ENCODE measurements at regions not wholly inside any gene's neighbourhood (a gene's known extent, or its start where the extent isn't known, plus 50 kb on each side); places are given as distances from the start of the nearest gene placed in this dataset.
"Not testable (repeated sequence)": the region's sequence is repeated elsewhere in the genome, so short reads cannot be mapped to it uniquely, and the experiment has no call there.

DNA sequence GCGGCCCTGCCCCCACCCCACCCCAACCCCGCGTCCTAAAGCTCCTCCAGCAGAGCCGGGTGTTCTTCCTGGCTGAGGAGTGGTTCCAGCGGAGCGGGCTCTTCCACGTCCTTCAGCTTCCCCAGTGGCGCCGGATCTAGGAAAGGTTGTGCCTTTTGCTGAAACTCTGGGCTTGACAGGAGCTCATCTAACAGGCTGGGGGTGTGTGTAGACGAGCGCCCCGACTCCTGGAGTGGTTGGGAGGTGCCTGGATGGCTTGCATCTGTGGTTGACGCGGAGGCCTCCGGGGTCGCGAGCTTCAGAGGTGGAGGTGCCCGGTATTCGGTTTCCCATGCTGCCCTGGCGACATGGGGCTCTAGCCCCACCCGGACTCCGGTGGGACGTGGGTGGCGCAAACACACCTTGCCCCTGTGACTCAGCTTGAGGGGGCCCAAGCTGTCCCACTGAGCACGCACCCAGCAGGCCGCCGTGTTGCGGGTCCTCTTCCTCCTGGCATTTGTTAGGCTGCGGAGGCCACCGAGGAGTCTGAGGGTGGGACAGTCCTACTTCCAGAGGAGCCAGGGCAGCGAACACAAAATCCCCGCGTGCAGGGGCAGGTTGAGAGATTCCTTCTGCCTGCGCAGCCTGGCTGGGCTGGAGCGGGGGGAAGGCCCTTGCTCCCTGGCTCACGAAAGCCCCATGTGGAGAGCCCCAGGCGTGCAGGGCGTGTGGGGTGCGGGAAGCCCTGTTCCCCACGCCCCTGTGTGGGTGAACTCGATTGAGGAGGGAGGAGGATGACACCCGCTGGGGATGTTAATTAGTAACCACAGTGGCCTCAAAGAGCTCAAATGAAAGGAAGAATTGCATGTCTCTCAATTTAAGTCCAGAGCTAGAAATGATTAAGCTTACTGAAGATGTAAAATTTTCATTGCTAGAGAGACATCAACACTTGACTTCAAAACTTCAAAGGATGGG, 3921.7 kb upstream of the OR11H1 start:
- H3K27me3 ChIP-seq (ENCODE audit: control insufficient read depth in 1 of 2, insufficient read depth in 2 of 2, low read length in 2 of 2); H3K4me3 ChIP-seq (ENCODE audit: low read depth in 1 of 2, low read length in 2 of 2); H3K36me3 ChIP-seq (ENCODE audit: control insufficient read depth in 1 of 2, insufficient read depth in 2 of 2, low read length in 2 of 2); H3K27ac ChIP-seq (ENCODE audit: low read depth, low read length); H3K9ac ChIP-seq (ENCODE audit: low read depth in 1 of 2, low read length in 2 of 2); H3K4me1 ChIP-seq (ENCODE audit: control insufficient read depth in 1 of 2, insufficient read depth in 2 of 2, low read length in 2 of 2): not testable (repeated sequence)
- peaks cover 25 to 36% of the 10 kb centered on the region in 2 donors for H3K9me3 ChIP-seq (ENCODE audit: control insufficient read depth in 1 of 2, low read length in 2 of 2)

DNA sequence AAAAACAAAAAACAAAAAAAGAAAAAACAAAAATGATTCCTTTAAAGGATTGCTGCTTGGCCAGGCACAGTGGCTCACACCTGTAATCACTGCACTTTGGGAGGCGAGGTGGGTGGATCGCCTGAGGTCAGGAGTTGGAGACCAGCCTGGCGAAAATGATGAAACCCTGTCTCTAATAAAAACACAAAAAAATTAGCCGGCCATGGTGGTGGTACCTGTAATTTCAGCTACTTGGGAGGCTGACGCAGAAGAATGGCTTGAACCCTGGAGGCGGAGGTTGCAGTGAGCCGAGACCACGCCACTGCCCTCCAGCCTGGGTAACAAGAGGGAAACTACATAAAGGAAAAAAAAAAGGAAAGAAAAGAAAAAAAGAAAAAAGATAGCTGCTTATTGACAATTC, 3920.8 kb upstream of the OR11H1 start:
- H3K36me3 ChIP-seq (ENCODE audit: control insufficient read depth in 1 of 2, insufficient read depth in 2 of 2, low read length in 2 of 2): not testable (repeated sequence)

DNA sequence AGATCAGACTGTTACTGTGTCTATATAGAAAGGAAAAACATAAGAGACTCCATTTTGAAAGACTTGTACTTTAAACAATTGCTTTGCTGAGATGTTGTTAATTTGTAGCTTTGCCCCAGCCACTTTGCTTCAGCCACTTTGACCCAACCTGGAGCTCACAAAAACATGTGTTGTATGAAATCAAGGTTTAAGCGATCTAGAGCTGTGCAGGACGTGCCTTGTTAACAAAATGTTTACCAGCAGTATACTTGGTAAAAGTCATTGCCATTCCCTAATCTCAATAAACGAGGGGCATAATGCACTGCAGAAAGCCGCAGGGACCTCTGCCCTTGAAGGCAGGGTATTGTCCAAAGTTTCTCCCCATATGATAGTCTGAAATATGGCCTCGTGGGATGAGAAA, 3919.5 kb upstream of the OR11H1 start:
- not testable (repeated sequence) for H3K27ac ChIP-seq (ENCODE audit: low read depth, low read length); H3K4me3 ChIP-seq (ENCODE audit: low read depth in 1 of 2, low read length in 2 of 2); H3K27me3 ChIP-seq (ENCODE audit: control insufficient read depth in 1 of 2, insufficient read depth in 2 of 2, low read length in 2 of 2); H3K36me3 ChIP-seq (ENCODE audit: control insufficient read depth in 1 of 2, insufficient read depth in 2 of 2, low read length in 2 of 2); H3K9ac ChIP-seq (ENCODE audit: low read depth in 1 of 2, low read length in 2 of 2); H3K4me1 ChIP-seq (ENCODE audit: control insufficient read depth in 1 of 2, insufficient read depth in 2 of 2, low read length in 2 of 2)
- peaks cover 27 to 46% of the 10 kb centered on the region in 2 donors for H3K9me3 ChIP-seq (ENCODE audit: control insufficient read depth in 1 of 2, low read length in 2 of 2)

More for the DNA sequence above, 3920.8 kb upstream of the OR11H1 start:
- H3K9me3 ChIP-seq (ENCODE audit: control insufficient read depth in 1 of 2, low read length in 2 of 2): peaks cover 27 to 41% of the 10 kb centered on the region in 2 donors
- not testable (repeated sequence) for H3K4me1 ChIP-seq (ENCODE audit: control insufficient read depth in 1 of 2, insufficient read depth in 2 of 2, low read length in 2 of 2); H3K4me3 ChIP-seq (ENCODE audit: low read depth in 1 of 2, low read length in 2 of 2); H3K27me3 ChIP-seq (ENCODE audit: control insufficient read depth in 1 of 2, insufficient read depth in 2 of 2, low read length in 2 of 2); H3K9ac ChIP-seq (ENCODE audit: low read depth in 1 of 2, low read length in 2 of 2); H3K27ac ChIP-seq (ENCODE audit: low read depth, low read length)

DNA sequence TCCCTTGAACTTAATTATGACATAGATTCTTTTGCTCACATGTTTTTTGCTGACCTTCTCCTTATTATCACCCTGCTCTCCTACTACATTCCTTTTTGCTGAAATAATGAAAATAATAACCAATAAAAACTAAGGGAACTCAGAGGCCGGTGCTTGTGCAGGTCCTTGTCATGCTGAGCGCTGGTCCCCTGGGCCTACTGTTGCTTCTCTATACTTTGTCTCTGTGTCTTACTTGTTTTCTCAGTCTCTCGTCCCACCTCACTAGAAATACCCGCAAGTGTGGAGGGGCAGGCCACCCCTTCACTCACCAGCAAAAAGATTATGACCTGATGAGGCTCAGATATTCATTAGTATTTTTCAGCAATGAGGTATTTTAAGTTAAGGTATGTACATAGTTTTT, 3918.8 kb upstream of the OR11H1 start:
- not testable (repeated sequence) for H3K36me3 ChIP-seq (ENCODE audit: control insufficient read depth in 1 of 2, insufficient read depth in 2 of 2, low read length in 2 of 2); H3K27me3 ChIP-seq (ENCODE audit: control insufficient read depth in 1 of 2, insufficient read depth in 2 of 2, low read length in 2 of 2); H3K27ac ChIP-seq (ENCODE audit: low read depth, low read length); H3K4me3 ChIP-seq (ENCODE audit: low read depth in 1 of 2, low read length in 2 of 2); H3K9ac ChIP-seq (ENCODE audit: low read depth in 1 of 2, low read length in 2 of 2); H3K4me1 ChIP-seq (ENCODE audit: control insufficient read depth in 1 of 2, insufficient read depth in 2 of 2, low read length in 2 of 2)
- peaks cover 31 to 50% of the 10 kb centered on the region in 2 donors for H3K9me3 ChIP-seq (ENCODE audit: control insufficient read depth in 1 of 2, low read length in 2 of 2)

DNA sequence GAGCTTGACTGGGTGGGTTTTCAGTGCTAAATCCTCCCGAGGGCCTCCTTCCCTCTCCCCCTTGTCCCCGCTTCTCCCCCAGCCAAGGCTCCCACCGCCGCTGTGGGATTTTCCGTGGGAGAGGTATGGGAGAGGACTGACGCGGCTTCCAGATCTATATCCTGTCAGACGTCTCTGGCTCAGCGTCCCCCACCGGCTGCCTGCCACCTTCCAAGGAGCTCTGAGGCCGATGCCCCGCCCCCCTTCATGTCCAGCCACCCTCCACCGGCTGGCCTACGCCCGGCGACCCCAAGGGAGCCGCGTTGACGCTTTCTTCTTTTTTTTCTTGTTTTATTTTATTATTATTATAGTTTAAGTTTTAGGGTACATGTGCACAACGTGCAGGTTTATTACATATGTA, 3916.7 kb upstream of the OR11H1 start:
- H3K27me3 ChIP-seq (ENCODE audit: control insufficient read depth in 1 of 2, insufficient read depth in 2 of 2, low read length in 2 of 2); H3K36me3 ChIP-seq (ENCODE audit: control insufficient read depth in 1 of 2, insufficient read depth in 2 of 2, low read length in 2 of 2); H3K4me1 ChIP-seq (ENCODE audit: control insufficient read depth in 1 of 2, insufficient read depth in 2 of 2, low read length in 2 of 2); H3K4me3 ChIP-seq (ENCODE audit: low read depth in 1 of 2, low read length in 2 of 2); H3K27ac ChIP-seq (ENCODE audit: low read depth, low read length); H3K9ac ChIP-seq (ENCODE audit: low read depth in 1 of 2, low read length in 2 of 2): not testable (repeated sequence)
- H3K9me3 ChIP-seq (ENCODE audit: control insufficient read depth in 1 of 2, low read length in 2 of 2): peaks cover 25 to 38% of the 10 kb centered on the region in 2 donors

DNA sequence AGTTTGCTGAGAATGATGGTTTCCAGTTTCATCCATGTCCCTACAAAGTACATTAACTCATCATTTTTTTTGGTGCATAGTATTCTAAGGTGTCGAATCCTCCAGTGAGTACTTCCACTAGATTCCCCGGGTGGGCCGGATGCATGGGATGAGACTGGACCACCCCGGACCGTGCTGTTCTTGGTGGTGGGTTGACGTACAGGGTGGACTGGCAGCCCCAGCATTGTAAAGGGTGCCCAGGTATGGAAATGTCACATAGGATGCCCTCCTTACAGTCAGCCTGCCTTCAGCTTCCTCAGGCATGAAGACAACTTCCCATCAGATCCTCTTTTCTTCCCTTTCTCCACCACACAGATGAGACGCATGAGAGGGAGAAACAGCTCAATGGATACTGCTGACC, 3916.1 kb upstream of the OR11H1 start:
- H3K36me3 ChIP-seq (ENCODE audit: control insufficient read depth in 1 of 2, insufficient read depth in 2 of 2, low read length in 2 of 2); H3K27me3 ChIP-seq (ENCODE audit: control insufficient read depth in 1 of 2, insufficient read depth in 2 of 2, low read length in 2 of 2); H3K27ac ChIP-seq (ENCODE audit: low read depth, low read length); H3K9ac ChIP-seq (ENCODE audit: low read depth in 1 of 2, low read length in 2 of 2); H3K4me3 ChIP-seq (ENCODE audit: low read depth in 1 of 2, low read length in 2 of 2); H3K4me1 ChIP-seq (ENCODE audit: control insufficient read depth in 1 of 2, insufficient read depth in 2 of 2, low read length in 2 of 2): not testable (repeated sequence)
- peaks cover 23 to 35% of the 10 kb centered on the region in 2 donors for H3K9me3 ChIP-seq (ENCODE audit: control insufficient read depth in 1 of 2, low read length in 2 of 2)

DNA sequence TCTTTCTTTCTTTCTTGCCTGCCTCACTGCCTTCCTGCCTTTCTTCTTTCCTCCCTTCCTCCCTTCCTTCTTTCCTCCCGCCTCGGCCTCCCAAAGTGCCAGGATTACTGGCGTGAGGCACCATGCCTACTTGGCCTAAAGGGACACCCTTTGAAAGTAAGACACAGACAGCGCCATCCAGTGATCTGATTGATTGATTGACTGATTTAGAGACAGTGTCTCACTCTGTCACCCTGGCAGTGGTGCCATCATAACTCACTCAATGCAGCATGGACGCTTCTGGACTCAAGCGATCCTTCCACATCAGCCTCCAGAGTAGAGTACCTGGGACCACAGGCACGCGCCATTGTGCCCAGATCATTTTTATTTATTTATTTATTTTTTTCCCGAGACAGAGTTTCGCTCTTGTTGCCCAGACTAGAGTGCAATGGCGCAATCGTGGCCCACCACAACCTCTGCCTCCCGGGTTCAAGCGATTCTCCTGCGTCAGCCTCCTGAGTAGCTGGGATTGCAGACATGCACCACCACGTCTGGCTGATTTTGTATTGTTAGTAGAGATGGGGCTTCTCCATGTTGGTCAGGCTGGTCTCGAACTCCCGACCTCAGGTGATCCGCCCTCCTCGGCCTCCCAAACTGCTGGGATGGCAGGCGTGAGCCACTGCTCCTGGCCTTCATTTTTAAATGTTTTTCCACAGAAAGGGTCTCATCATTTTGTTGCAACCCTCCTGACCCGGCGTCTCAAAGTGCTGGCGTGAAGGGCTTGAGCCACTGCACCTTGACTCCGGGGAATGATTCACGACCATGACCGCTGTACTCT, 3914.7 kb upstream of the OR11H1 start:
- not testable (repeated sequence) for H3K36me3 ChIP-seq (ENCODE audit: control insufficient read depth in 1 of 2, insufficient read depth in 2 of 2, low read length in 2 of 2); H3K9ac ChIP-seq (ENCODE audit: low read depth in 1 of 2, low read length in 2 of 2); H3K4me1 ChIP-seq (ENCODE audit: control insufficient read depth in 1 of 2, insufficient read depth in 2 of 2, low read length in 2 of 2); H3K27ac ChIP-seq (ENCODE audit: low read depth, low read length); H3K27me3 ChIP-seq (ENCODE audit: control insufficient read depth in 1 of 2, insufficient read depth in 2 of 2, low read length in 2 of 2); H3K4me3 ChIP-seq (ENCODE audit: low read depth in 1 of 2, low read length in 2 of 2)
- peaks cover 32 to 36% of the 10 kb centered on the region in 2 donors for H3K9me3 ChIP-seq (ENCODE audit: control insufficient read depth in 1 of 2, low read length in 2 of 2)

DNA sequence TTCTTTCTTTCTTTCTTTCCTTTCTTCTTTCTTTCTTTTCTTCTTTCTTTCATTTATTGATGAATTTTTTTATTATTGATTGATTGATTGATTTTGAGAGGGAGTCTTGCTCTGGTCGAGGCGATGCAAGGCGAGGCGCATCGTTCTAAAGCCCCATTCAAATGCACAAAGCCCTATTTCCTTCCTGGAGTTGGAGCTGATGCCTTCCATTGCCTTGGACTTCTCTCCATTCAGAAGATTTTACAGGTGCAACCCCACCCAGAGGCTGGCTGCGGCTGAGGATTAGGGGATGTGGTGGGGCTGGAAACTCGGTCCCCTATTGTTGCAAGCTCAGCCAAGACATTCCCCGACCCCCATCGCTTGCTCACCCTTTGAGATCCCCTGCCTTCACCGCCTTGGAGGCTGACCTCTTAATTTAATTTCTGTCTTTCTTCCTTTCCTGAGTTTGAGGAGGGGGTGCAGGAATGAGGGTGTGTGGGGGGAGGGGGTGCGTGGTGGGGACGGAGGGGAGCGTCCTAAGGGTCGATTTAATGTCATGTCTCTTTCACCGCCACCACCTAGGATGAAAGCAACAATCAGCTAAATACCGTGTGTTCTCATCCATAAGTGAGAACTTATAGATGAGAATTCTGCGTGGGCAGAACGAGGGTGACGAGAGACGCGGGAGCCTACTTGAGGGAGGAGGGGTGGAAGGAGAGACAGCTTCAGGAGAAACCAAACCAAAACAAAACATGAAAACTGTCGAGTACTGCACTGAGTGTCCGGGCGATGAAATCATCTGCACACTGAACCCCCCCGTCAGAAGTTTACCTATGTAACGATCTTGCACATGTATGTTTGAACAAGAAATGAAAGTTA, 3913.9 kb upstream of the OR11H1 start:
- Histone ChIP-seq H3K4me3 (ENCODE audit: low read depth in 1 of 2, low read length in 2 of 2) (no peak overlapping the region), H3K9ac (ENCODE audit: low read depth in 1 of 2, low read length in 2 of 2) (no peak overlapping the region), H3K27me3 (ENCODE audit: control insufficient read depth in 1 of 2, insufficient read depth in 2 of 2, low read length in 2 of 2) (no peaks in the 10 kb centered on the region), H3K36me3 (ENCODE audit: control insufficient read depth in 1 of 2, insufficient read depth in 2 of 2, low read length in 2 of 2) (no peaks in the 10 kb centered on the region), H3K27ac (ENCODE audit: low read depth, low read length) (no peak overlapping the region), H3K9me3 (ENCODE audit: control insufficient read depth in 1 of 2, low read length in 2 of 2) (peaks cover 32 to 38% of the 10 kb centered on the region in 2 donors), H3K4me1 (ENCODE audit: control insufficient read depth in 1 of 2, insufficient read depth in 2 of 2, low read length in 2 of 2) (no peaks in the 10 kb centered on the region)

DNA sequence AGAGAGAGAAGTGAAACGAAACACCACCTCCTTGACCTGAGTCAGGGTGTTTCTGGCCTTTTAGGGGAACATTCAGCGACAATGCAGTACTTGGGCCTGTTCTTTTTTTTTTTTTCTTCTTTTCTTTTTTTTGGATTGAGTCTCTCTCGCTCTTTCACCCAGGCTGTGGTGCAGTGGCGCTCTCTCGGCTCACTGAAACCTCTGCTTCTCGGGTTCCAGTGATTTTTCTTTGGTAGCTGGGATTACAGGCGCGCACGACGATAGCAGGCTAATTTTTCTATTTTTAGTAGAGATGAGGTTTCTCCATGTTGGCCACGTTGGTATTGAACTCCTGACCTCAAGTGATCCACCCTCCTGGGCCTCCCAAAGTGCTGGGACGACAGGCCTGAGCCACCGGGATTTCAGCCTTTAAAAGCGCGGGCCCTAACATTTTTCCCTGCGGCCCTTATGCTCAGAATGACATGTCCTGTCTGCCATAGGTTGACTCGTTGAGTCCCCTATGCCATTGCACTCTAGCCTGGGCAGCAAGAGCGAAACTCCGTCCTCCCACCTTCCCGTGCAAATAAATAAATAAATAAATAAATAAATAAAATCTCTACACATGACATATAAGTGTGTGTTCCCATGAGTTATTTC, 3913.1 kb upstream of the OR11H1 start:
- not testable (repeated sequence) for H3K4me3 ChIP-seq (ENCODE audit: low read depth in 1 of 2, low read length in 2 of 2); H3K27me3 ChIP-seq (ENCODE audit: control insufficient read depth in 1 of 2, insufficient read depth in 2 of 2, low read length in 2 of 2); H3K36me3 ChIP-seq (ENCODE audit: control insufficient read depth in 1 of 2, insufficient read depth in 2 of 2, low read length in 2 of 2); H3K4me1 ChIP-seq (ENCODE audit: control insufficient read depth in 1 of 2, insufficient read depth in 2 of 2, low read length in 2 of 2); H3K27ac ChIP-seq (ENCODE audit: low read depth, low read length); H3K9ac ChIP-seq (ENCODE audit: low read depth in 1 of 2, low read length in 2 of 2)
- H3K9me3 ChIP-seq (ENCODE audit: control insufficient read depth in 1 of 2, low read length in 2 of 2): peaks cover 38 to 45% of the 10 kb centered on the region in 2 donors
